Liver (tissue), 8 donors: ENCODE measurements at regions not wholly inside any gene's neighbourhood (a gene's known extent, or its start where the extent isn't known, plus 50 kb on each side); places are given as distances from the start of the nearest gene placed in this dataset.

ENCODE experiments used
- DNase-seq: peaks from one replicate; pipeline ENCODE4 v3.0.0-alpha.2; 2017; ENCODE audit warnings: low spot score
- H3K27ac ChIP-seq, 2 donors: one replicate each; pipeline ENCODE4 v1.7.0; 2013; ENCODE audit warnings: inconsistent platforms in 2 of 2, low read length in 2 of 2, control low read depth in 1 of 2, low read depth in 1 of 2, mild to moderate bottlenecking in 1 of 2
- H3K27me3 ChIP-seq, 4 donors: one replicate each; pipeline versions ENCODE4 v1.6.1 to v1.7.0; 2013; ENCODE audit warnings: low read length in 3 of 4, inconsistent platforms in 1 of 4, mild to moderate bottlenecking in 1 of 4, moderate library complexity in 1 of 4; ENCODE audit not compliant: control insufficient read depth in 4 of 4, insufficient read depth in 4 of 4
- H3K36me3 ChIP-seq, 4 donors: one replicate each; pipeline versions ENCODE4 v1.6.1 to v1.7.0; 2013; ENCODE audit warnings: low read length in 3 of 4, mild to moderate bottlenecking in 3 of 4, low read depth in 1 of 4, moderate library complexity in 1 of 4; ENCODE audit not compliant: control insufficient read depth in 4 of 4, insufficient read depth in 3 of 4
- H3K4me1 ChIP-seq, 4 donors: one replicate each; pipeline versions ENCODE4 v1.6.1 to v1.7.0; 2013; ENCODE audit warnings: low read length in 3 of 4, mild to moderate bottlenecking in 3 of 4, moderate library complexity in 1 of 4; ENCODE audit not compliant: control insufficient read depth in 4 of 4, insufficient read depth in 4 of 4
- H3K4me3 ChIP-seq, 3 donors: one replicate each; pipeline versions ENCODE4 v1.6.1 to v1.7.0; 2013; ENCODE audit warnings: low read length in 3 of 3, control low read depth in 1 of 3, low read depth in 1 of 3, mild to moderate bottlenecking in 1 of 3
- H3K9ac ChIP-seq, 2 donors: one replicate each; pipeline ENCODE4 v1.7.0; 2013; ENCODE audit warnings: low read length in 2 of 2, mild to moderate bottlenecking in 2 of 2, moderate library complexity in 2 of 2, control low read depth in 1 of 2, low read depth in 1 of 2
- H3K9me3 ChIP-seq, 4 donors: one replicate each; pipeline versions ENCODE4 v1.6.1 to v1.7.0; 2013; ENCODE audit warnings: low read length in 3 of 4; ENCODE audit not compliant: control insufficient read depth in 4 of 4
- FOXA1 ChIP-seq: IDR thresholded peaks from 2 replicates; pipeline ENCODE4 v1.6.1; 2016; ENCODE audit warnings: antibody characterized with exemption
- FOXA2 ChIP-seq: IDR thresholded peaks from 2 replicates; pipeline ENCODE4 v1.6.1; 2016; ENCODE audit warnings: antibody characterized with exemption
- GABPA ChIP-seq, 2 donors: IDR thresholded peaks in 1 of 2; conservative IDR thresholded peaks in 1 of 2; 2 replicates each; pipeline ENCODE4 v1.6.1; 2016; ENCODE audit warnings: antibody characterized with exemption in 2 of 2, mild to moderate bottlenecking in 1 of 2, moderate library complexity in 1 of 2
- HNF4G ChIP-seq: IDR thresholded peaks from 2 replicates; pipeline ENCODE4 v1.6.1; 2016; ENCODE audit warnings: antibody characterized with exemption
- JUND ChIP-seq, 2 donors: IDR thresholded peaks; 2 replicates each; pipeline ENCODE4 v1.6.1; 2016; ENCODE audit warnings: antibody characterized with exemption in 2 of 2
- NR2F2 ChIP-seq: IDR thresholded peaks from 2 replicates; pipeline ENCODE4 v1.6.1; 2016; ENCODE audit warnings: antibody characterized with exemption
- RAD21 ChIP-seq, 2 donors: IDR thresholded peaks; 2 replicates each; pipeline ENCODE4 v1.6.1; 2016; ENCODE audit warnings: antibody characterized with exemption in 2 of 2, mild to moderate bottlenecking in 2 of 2
- SP1 ChIP-seq: IDR thresholded peaks from 2 replicates; pipeline ENCODE4 v1.6.1; 2018; ENCODE audit warnings: antibody characterized with exemption, mild to moderate bottlenecking
- TAF1 ChIP-seq: conservative IDR thresholded peaks from 2 replicates; pipeline ENCODE4 v1.6.1; 2016; ENCODE audit warnings: antibody characterized with exemption, mild to moderate bottlenecking
- YY1 ChIP-seq: IDR thresholded peaks from 2 replicates; pipeline ENCODE4 v1.6.1; 2016; ENCODE audit warnings: antibody characterized with exemption, mild to moderate bottlenecking
- WGBS: extraction: QIAGEN DNeasy Blood & Tissue Kit; methylation state at CpG from one replicate; pipeline ENCODE4 v1.1.7; 2013; 5-methylcytosine and 5-hydroxymethylcytosine counted together
- TF ChIP-seq, protein P1 (sequence below): IDR thresholded peaks from 2 replicates; pipeline ENCODE4 v1.6.1; 2016; ENCODE audit warnings: antibody characterized with exemption
- TF ChIP-seq, protein P2 (sequence below): IDR thresholded peaks from 2 replicates; pipeline ENCODE4 v1.6.1; 2016; ENCODE audit warnings: antibody characterized with exemption
- TF ChIP-seq, protein P3 (sequence below): fragments of 150-350 bp; IDR thresholded peaks from 2 replicates; pipeline ENCODE4 v1.5.1; 2017; ENCODE audit warnings: improper control_type of control experiment, low read depth, low read length; ENCODE audit not compliant: missing input control
- donor health status: healthy.
- donor health status: healthy.
- donor health status: healthy.
- donor health status: healthy.
- donor health status: healthy.

DNA sequence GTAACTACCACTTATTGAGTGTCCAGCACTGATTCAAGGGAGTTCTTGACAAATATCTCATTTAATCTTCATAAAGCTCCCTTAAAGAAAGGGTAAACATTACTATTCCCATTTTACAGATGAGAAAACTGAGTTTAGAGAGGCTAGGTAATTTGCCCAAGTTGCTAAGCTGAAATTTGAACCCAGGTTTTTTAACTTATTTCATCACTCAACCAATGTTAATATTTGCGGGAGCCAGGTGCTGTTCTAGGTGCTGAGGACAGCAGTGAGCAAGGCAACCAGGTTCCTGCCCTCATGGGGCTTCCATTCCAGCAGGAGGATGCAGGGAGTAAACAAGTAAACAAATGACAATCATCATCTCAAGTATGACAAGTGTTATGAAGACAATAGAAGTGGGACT lies 104.0 kb upstream of the LHX1 start:
- TF ChIP-seq, protein P1, sequence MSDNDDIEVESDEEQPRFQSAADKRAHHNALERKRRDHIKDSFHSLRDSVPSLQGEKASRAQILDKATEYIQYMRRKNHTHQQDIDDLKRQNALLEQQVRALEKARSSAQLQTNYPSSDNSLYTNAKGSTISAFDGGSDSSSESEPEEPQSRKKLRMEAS: no peak
- no peak for TF ChIP-seq YY1
- TF ChIP-seq FOXA1: no peak
- TF ChIP-seq RAD21 (IDR thresholded peaks at IDR 0.05): no peak
- TF ChIP-seq, protein P2, sequence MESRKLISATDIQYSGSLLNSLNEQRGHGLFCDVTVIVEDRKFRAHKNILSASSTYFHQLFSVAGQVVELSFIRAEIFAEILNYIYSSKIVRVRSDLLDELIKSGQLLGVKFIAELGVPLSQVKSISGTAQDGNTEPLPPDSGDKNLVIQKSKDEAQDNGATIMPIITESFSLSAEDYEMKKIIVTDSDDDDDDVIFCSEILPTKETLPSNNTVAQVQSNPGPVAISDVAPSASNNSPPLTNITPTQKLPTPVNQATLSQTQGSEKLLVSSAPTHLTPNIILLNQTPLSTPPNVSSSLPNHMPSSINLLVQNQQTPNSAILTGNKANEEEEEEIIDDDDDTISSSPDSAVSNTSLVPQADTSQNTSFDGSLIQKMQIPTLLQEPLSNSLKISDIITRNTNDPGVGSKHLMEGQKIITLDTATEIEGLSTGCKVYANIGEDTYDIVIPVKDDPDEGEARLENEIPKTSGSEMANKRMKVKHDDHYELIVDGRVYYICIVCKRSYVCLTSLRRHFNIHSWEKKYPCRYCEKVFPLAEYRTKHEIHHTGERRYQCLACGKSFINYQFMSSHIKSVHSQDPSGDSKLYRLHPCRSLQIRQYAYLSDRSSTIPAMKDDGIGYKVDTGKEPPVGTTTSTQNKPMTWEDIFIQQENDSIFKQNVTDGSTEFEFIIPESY: no peak
- no peak for TF ChIP-seq FOXA2

DNA sequence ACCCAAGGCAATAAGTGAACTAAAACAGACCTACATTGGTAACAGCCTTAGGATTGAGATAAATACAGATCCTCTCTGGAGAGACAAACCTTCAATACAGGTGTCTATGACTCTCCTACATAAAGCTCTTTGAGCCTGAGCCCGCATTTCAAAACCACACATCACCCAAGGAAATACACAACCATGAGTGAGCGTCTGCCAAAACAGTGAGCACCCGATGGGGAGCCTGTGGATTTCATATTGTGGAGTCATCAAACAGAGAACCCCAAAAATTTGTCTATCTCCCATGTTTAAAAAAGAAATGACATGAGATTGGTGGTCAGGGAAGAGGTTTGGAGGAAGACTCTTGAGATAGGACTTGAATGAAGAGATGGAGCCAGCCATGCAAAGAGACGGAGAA lies 102.2 kb upstream of the LHX1 start:
- Histone ChIP-seq H3K4me3 (no peak overlapping the region), H3K27me3 (no peaks in the 10 kb centered on the region), H3K4me1 (no peaks in the 10 kb centered on the region), H3K36me3 (no peaks in the 10 kb centered on the region), H3K27ac (no peak overlapping the region), H3K9ac (no peak overlapping the region), H3K9me3 (no peaks in the 10 kb centered on the region)
- 80% methylated on average over 4 of the region's 4 CpGs for WGBS
- TF ChIP-seq, protein P1: no peak
- TF ChIP-seq GABPA (IDR thresholded peaks at IDR 0.05 in 1 of 2, conservative IDR thresholded peaks at IDR 0.05 in 1 of 2): no peak
- TF ChIP-seq, protein P2: no peak
- TF ChIP-seq NR2F2: no peak
- TF ChIP-seq RAD21 (IDR thresholded peaks at IDR 0.05): no peak
- TF ChIP-seq HNF4G: no peak
- TF ChIP-seq TAF1: no peak
- TF ChIP-seq JUND (IDR thresholded peaks at IDR 0.05): no peak
- TF ChIP-seq SP1: no peak
- no peak for TF ChIP-seq FOXA1
- TF ChIP-seq, protein P3, sequence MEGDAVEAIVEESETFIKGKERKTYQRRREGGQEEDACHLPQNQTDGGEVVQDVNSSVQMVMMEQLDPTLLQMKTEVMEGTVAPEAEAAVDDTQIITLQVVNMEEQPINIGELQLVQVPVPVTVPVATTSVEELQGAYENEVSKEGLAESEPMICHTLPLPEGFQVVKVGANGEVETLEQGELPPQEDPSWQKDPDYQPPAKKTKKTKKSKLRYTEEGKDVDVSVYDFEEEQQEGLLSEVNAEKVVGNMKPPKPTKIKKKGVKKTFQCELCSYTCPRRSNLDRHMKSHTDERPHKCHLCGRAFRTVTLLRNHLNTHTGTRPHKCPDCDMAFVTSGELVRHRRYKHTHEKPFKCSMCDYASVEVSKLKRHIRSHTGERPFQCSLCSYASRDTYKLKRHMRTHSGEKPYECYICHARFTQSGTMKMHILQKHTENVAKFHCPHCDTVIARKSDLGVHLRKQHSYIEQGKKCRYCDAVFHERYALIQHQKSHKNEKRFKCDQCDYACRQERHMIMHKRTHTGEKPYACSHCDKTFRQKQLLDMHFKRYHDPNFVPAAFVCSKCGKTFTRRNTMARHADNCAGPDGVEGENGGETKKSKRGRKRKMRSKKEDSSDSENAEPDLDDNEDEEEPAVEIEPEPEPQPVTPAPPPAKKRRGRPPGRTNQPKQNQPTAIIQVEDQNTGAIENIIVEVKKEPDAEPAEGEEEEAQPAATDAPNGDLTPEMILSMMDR: no peak
- TF ChIP-seq FOXA2: no peak
- DNase-seq: no peak

More for the DNA sequence above, 104.0 kb upstream of the LHX1 start:
- Histone ChIP-seq H3K27ac (no peak overlapping the region), H3K9me3 (no peaks in the 10 kb centered on the region), H3K27me3 (no peaks in the 10 kb centered on the region), H3K36me3 (no peaks in the 10 kb centered on the region), H3K9ac (no peak overlapping the region), H3K4me3 (no peak overlapping the region), H3K4me1 (no peaks in the 10 kb centered on the region)
- 55% methylated on average over 1 of the region's 1 CpG for WGBS
- DNase-seq: no peak
